PC-9 (cell line): ENCODE measurements at regions not wholly inside any gene's neighbourhood (a gene's known extent, or its start where the extent isn't known, plus 50 kb on each side); places are given as distances from the start of the nearest gene placed in this dataset.
"Not testable (repeated sequence)": the region's sequence is repeated elsewhere in the genome, so short reads cannot be mapped to it uniquely, and the experiment has no call there.

Source experiments
- BruUV-seq: library from RNA; stranded (reverse); fragments of 400-500 nt; replicated peaks from 2 replicates; lab custom pipeline; 2021; lab: Mats Ljungman, UMichigan
- CTCF ChIA-PET: fragments of 300-600 bp; sonication (Branson Sonifier 250); formaldehyde crosslinking; loops from one replicate; lab custom pipeline; 2022; ENCODE audit warnings: antibody characterized with exemption; lab: Charles Lee
- POLR2A ChIA-PET: fragments of 300-600 bp; sonication (Branson Sonifier 250); formaldehyde crosslinking; loops from one replicate; lab custom pipeline; 2022; ENCODE audit warnings: antibody characterized with exemption; ENCODE audit not compliant: unreplicated experiment; lab: Charles Lee
- DNase-seq, 2 experiments: peaks; one replicate each; pipeline versions ENCODE4 v3.0.0 to v3.0.0-alpha.2; 2015 to 2022; ENCODE audit warnings: mixed read lengths in 1 of 2
- H2AFZ ChIP-seq: fragments of 200-600 bp; sonication (generic); 2 replicates; pipeline ENCODE4 v1.8.1; 2017; ENCODE audit warnings: antibody characterized with exemption
- H3F3A ChIP-seq: fragments of 200-600 bp; sonication (generic); 2 replicates; pipeline ENCODE4 v1.8.1; 2017; ENCODE audit warnings: antibody characterized with exemption, mild to moderate bottlenecking, low read depth; ENCODE audit not compliant: insufficient read depth
- H3K27ac ChIP-seq: fragments of 200-600 bp; sonication (generic); 2 replicates; pipeline ENCODE4 v1.6.1; 2016; ENCODE audit warnings: mixed run types
- H3K27me3 ChIP-seq: fragments of 200-600 bp; sonication (generic); 2 replicates; pipeline ENCODE4 v1.6.1; 2016; ENCODE audit warnings: low read depth, mixed run types; ENCODE audit not compliant: insufficient read depth
- H3K36me3 ChIP-seq: fragments of 200-600 bp; sonication (generic); 2 replicates; pipeline ENCODE4 v1.6.1; 2016; ENCODE audit warnings: low read depth, mixed run types
- H3K4me1 ChIP-seq: fragments of 200-600 bp; sonication (generic); replicated peaks from 2 replicates; pipeline ENCODE4 v1.6.1; 2016; ENCODE audit warnings: mixed run types; ENCODE audit not compliant: insufficient read depth
- H3K4me2 ChIP-seq: fragments of 200-600 bp; sonication (generic); 2 replicates; pipeline ENCODE4 v1.6.1; 2017; ENCODE audit warnings: mixed run types
- H3K4me3 ChIP-seq: fragments of 200-600 bp; sonication (generic); 2 replicates; pipeline ENCODE4 v1.6.1; 2016; ENCODE audit warnings: mixed run types
- H3K79me2 ChIP-seq: fragments of 200-600 bp; sonication (generic); 2 replicates; pipeline ENCODE4 v1.6.1; 2017; ENCODE audit warnings: low read depth, mixed run types
- H3K9me2 ChIP-seq: fragments of 200-600 bp; sonication (generic); 2 replicates; pipeline ENCODE4 v1.8.1; 2017; ENCODE audit warnings: mild to moderate bottlenecking; ENCODE audit not compliant: insufficient read depth
- H3K9me3 ChIP-seq: fragments of 200-600 bp; sonication (generic); 2 replicates; pipeline ENCODE4 v1.8.1; 2016; ENCODE audit warnings: low read depth; ENCODE audit not compliant: insufficient read depth
- H4K20me1 ChIP-seq: fragments of 200-600 bp; sonication (generic); 2 replicates; pipeline ENCODE4 v1.8.1; 2017; ENCODE audit not compliant: insufficient read depth
- CTCF ChIP-seq: fragments of 200-600 bp; sonication (generic); conservative IDR thresholded peaks from 2 replicates; pipeline ENCODE4 v1.6.1; 2017; ENCODE audit warnings: mixed run types, antibody characterized with exemption, mild to moderate bottlenecking, moderate library complexity
- EZH2 ChIP-seq: fragments of 200-600 bp; sonication (generic); IDR thresholded peaks from 2 replicates; pipeline ENCODE4 v1.8.0; 2017; ENCODE audit warnings: antibody characterized with exemption, low read depth
- intact Hi-C: fragments of 100-400 bp; cut with micrococcal nuclease; formaldehyde crosslinking; loops from one replicate; pipeline ENCODE4 v1.10.0; 2022; ENCODE audit not compliant: unreplicated experiment

GRCh38 chr10:32187686-32188085 lies 131.5 kb upstream of the KIF5B start:
- Histone ChIP-seq H3K4me3 (no peak overlapping the region), H3K9me3 (no peaks in the 10 kb centered on the region), H3F3A (no peaks in the 10 kb centered on the region), H3K79me2 (no peaks in the 10 kb centered on the region), H3K4me2 (no peak overlapping the region), H2AFZ (no peak overlapping the region), H3K36me3 (no peaks in the 10 kb centered on the region), H4K20me1 (no peaks in the 10 kb centered on the region), H3K27me3 (no peaks in the 10 kb centered on the region), H3K27ac (no peak overlapping the region), H3K4me1 (no peaks in the 10 kb centered on the region), H3K9me2 (no peaks in the 10 kb centered on the region)
- intact Hi-C loops, result no loop called here
- ChIA-PET CTCF (no interaction called here), POLR2A (no interaction called here)
- no peak for TF ChIP-seq EZH2
- TF ChIP-seq CTCF, result no peak
- no peak for DNase-seq
- no TSS peak for BruUV-seq

GRCh38 chr10:32183652-32184051 lies 127.4 kb upstream of the KIF5B start:
- intact Hi-C loops, H2AFZ ChIP-seq, H3K4me3 ChIP-seq, H3K4me2 ChIP-seq, H4K20me1 ChIP-seq, H3K27me3 ChIP-seq, POLR2A ChIA-PET, H3K9me2 ChIP-seq, BruUV-seq, H3K79me2 ChIP-seq, DNase-seq, H3F3A ChIP-seq, H3K4me1 ChIP-seq, H3K27ac ChIP-seq, H3K9me3 ChIP-seq, CTCF ChIA-PET, H3K36me3 ChIP-seq: not testable (repeated sequence)

- no peak overlapping the region for H3K4me3 ChIP-seq
- ChIA-PET CTCF (no interaction called here), POLR2A (no interaction called here)
- H3K36me3 ChIP-seq, result no peaks in the 10 kb centered on the region
- no peaks in the 10 kb centered on the region for H4K20me1 ChIP-seq
- no peak for TF ChIP-seq CTCF
- TF ChIP-seq EZH2, result no peak
- no peaks in the 10 kb centered on the region for H3F3A ChIP-seq
- H3K4me2 ChIP-seq, result no peak overlapping the region
- H3K4me1 ChIP-seq, result no peaks in the 10 kb centered on the region
- no TSS peak for BruUV-seq
- no peaks in the 10 kb centered on the region for H3K9me2 ChIP-seq
- intact Hi-C loops, result no loop called here
- H2AFZ ChIP-seq, result no peak overlapping the region
- no peak for DNase-seq
- H3K27ac ChIP-seq, result no peak overlapping the region
- no peaks in the 10 kb centered on the region for H3K79me2 ChIP-seq
- H3K27me3 ChIP-seq, result no peaks in the 10 kb centered on the region
- no peaks in the 10 kb centered on the region for H3K9me3 ChIP-seq
Observed at GRCh38 chr10:32182476-32182875, 126.3 kb upstream of the KIF5B start.
